Retinal pigment epithelial cell (primary cell): ENCODE measurements at regions not wholly inside any gene's neighbourhood (a gene's known extent, or its start where the extent isn't known, plus 50 kb on each side); places are given as distances from the start of the nearest gene placed in this dataset.

Experiments
- DNase-seq: peaks from one replicate; pipeline ENCODE4 v3.0.0-alpha.2; 2010; ENCODE audit warnings: low read depth
- H3K4me3 ChIP-seq: 2 replicates; pipeline ENCODE4 v1.5.1; 2011; ENCODE audit warnings: mild to moderate bottlenecking, low read length, control low read depth, moderate library complexity
- TF ChIP-seq, protein P1 (sequence below): conservative IDR thresholded peaks from 2 replicates; pipeline ENCODE4 v1.5.1; 2011; ENCODE audit warnings: low read depth, low read length, control low read depth, inconsistent platforms

DNA sequence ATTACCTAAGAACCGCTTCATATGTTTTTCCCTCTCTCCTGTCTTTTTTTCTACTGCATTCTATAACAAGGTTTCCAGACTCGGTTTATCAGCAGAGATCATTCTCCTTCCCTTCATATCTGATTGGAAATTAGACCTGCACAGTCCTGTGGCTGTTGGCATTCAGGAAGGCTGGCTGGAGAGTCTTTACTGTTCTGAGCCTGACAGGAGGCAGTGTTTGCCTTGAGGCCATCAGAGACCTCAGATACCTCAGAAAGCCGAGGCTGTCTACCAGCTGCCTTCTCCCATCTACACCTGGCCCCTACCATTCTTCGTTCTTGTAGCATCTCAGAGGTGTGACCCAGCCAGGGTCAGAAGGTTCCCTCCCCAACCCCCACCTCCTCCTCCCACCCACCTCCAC, 182.0 kb downstream of the CAND1 start:
- no peak overlapping the region for H3K4me3 ChIP-seq
- TF ChIP-seq, protein P1, sequence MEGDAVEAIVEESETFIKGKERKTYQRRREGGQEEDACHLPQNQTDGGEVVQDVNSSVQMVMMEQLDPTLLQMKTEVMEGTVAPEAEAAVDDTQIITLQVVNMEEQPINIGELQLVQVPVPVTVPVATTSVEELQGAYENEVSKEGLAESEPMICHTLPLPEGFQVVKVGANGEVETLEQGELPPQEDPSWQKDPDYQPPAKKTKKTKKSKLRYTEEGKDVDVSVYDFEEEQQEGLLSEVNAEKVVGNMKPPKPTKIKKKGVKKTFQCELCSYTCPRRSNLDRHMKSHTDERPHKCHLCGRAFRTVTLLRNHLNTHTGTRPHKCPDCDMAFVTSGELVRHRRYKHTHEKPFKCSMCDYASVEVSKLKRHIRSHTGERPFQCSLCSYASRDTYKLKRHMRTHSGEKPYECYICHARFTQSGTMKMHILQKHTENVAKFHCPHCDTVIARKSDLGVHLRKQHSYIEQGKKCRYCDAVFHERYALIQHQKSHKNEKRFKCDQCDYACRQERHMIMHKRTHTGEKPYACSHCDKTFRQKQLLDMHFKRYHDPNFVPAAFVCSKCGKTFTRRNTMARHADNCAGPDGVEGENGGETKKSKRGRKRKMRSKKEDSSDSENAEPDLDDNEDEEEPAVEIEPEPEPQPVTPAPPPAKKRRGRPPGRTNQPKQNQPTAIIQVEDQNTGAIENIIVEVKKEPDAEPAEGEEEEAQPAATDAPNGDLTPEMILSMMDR: no peak
- DNase-seq: no peak

DNA sequence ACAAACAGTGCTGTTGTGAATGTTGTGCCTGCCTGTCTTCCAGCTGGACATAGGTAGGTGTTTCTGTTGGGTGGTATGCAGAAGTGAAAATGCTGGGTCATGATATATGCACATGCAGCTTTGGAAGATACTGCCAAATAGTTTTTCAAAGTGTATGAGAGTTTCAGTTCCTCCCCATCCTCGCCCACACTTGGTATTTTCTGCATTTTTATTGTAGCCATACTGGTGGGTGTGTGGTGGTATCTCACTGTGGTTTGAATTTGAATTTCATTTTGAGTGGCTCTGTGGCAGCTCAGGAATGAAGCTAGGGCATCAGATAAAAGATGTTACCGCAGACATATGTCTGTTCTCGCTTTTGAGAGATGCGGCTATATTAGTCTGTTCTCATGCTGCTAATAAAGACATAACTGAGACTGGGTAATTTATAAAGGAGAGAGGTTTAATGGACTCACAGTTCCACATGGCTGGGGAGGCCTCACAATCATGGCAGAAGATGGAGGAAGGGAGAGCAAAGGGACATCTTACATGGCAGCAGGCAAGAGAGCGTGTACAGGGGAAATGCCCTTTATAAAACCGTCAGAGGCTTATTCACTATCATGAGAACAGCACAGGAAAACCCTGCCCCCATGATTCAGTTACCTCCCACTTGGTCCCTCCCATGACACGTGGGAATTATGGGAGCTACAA, 183.1 kb downstream of the CAND1 start:
- TF ChIP-seq, protein P1: no peak

DNA sequence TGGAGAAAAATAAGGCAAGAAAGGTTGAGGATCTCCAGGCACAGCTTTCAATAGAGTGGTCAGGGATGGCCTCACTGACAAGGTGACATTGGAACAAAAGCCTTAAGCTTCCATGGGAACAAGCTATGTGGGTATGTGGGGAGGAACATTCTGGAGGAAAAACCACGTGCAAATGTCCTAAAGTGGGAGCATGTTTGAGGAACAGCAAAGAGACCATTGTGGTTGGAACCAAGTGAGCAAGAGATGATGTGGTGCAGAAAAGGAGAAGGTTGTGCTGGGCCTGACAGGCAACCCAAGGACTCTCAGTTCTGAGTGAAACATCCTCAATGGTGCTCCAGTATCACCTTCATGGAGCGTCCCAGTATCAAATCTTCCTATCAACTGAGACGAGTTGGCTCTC, 184.0 kb downstream of the CAND1 start:
- TF ChIP-seq, protein P1: no peak
- no peak for DNase-seq
- no peak overlapping the region for H3K4me3 ChIP-seq

More for the DNA sequence above, 183.1 kb downstream of the CAND1 start:
- DNase-seq: no peak
- no peak overlapping the region for H3K4me3 ChIP-seq

DNA sequence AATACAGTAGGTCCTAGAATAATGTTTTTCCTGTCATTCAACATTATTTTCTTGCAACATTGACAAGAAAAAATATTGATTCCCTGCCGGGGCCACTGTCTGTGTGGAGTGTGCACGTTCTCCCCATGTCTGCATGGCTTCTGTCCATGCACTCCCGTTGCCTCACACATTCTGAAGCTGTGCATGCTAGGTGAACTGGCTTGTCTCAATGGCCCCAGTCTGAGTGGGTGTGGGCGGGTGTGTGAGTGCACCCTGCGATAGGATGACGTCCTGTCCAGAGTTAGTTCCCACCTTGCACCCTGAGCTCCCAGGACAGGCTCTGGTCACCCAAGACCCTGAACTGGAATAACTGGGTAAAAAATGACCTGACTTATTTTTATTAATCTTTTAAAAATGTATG, 186.1 kb downstream of the CAND1 start:
- DNase-seq: no peak
- TF ChIP-seq, protein P1: no peak
- no peak overlapping the region for H3K4me3 ChIP-seq

DNA sequence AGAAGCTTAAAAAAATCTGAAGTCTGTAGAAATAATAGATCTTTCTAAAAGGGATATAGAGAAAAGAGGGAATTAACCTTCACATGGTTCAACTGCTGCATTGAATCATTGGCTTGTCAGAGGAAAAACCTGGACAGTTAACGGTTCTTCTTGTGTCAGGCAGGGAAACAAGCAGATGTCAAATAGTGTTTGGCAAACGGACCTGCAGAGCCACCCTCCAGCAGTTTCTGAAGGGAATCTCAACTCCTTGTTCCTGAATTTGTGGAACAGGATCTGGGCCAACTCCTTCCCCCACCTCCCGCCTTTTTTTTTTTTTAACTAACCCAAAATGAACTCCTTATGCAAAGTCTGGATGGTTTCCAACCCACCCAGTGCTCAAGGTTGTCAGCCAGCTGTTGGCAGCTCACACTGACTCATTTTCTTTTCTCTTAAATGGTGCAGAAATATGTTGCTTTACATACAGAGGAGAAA, 187.3 kb downstream of the CAND1 start:
- TF ChIP-seq, protein P1: no peak
- H3K4me3 ChIP-seq: no peak overlapping the region
- peak; percentile 59 for DNase-seq

DNA sequence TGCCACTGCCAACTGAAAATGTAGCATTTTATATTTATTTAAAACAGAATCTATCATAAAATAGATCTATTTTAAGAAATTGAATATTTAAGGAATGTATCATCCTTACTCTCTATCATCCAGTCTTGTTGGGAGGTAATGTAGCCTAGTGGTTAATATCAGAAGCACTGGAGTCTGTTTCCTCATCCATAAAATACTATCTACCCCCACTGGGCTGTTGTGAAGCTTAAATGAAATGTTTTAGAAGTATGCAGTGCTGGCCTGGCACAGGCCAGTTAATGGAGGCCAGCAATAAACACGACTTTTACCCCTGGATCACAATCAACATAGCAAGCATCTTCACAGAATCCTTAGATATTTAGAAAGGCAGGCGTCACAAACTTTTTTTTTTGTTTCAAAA, 188.0 kb downstream of the CAND1 start:
- DNase-seq: no peak
- no peak overlapping the region for H3K4me3 ChIP-seq
- TF ChIP-seq, protein P1: no peak
